Brain microvascular endothelial cell (primary cell): ENCODE measurements at regions not wholly inside any gene's neighbourhood (a gene's known extent, or its start where the extent isn't known, plus 50 kb on each side); places are given as distances from the start of the nearest gene placed in this dataset.

ENCODE experiments used
- DNase-seq: peaks from one replicate; pipeline ENCODE4 v3.0.0-alpha.2; 2020
- H3K27ac ChIP-seq: fragments of 250-450 bp; sonication (Bioruptor Pico); 2 replicates; pipeline ENCODE4 v1.5.1; 2020; ENCODE audit warnings: mild to moderate bottlenecking, moderate library complexity
- H3K27me3 ChIP-seq: fragments of 250-450 bp; sonication (Bioruptor Pico); replicated peaks from 2 replicates; pipeline ENCODE4 v1.5.1; 2020; ENCODE audit warnings: mild to moderate bottlenecking
- H3K36me3 ChIP-seq: fragments of 250-450 bp; sonication (Bioruptor Pico); replicated peaks from 2 replicates; pipeline ENCODE4 v1.5.1; 2020; ENCODE audit warnings: mild to moderate bottlenecking
- H3K4me3 ChIP-seq: 2 replicates; pipeline ENCODE4 v1.5.1; 2011; ENCODE audit warnings: low read depth, mild to moderate bottlenecking, control low read depth, low read length, moderate library complexity
- CTCF ChIP-seq: IDR thresholded peaks from 2 replicates; pipeline ENCODE4 v1.5.1; 2011; ENCODE audit warnings: low read depth, mild to moderate bottlenecking, moderate library complexity, low read length, control low read depth, inconsistent platforms; ENCODE audit errors: missing control alignments
- in situ Hi-C: cut with HindIII; loops from 2 replicates; pipeline ENCODE4 v1.10.0; 2017; ENCODE audit warnings: low sequenced_read_pairs, low pct_ligation_motif_present

GRCh38 chrX:10099411-10099810 is 57.4 kb upstream of the CLCN4 start:
- TF ChIP-seq CTCF, result no peak
- DNase-seq, result no peak
- Histone ChIP-seq H3K27ac (no peak overlapping the region), H3K36me3 (peaks cover 2% of the 10 kb centered on the region), H3K27me3 (no peaks in the 10 kb centered on the region), H3K4me3 (no peak overlapping the region)
- in situ Hi-C loops, result no loop called here

- TF ChIP-seq CTCF, result no peak
- H3K27ac ChIP-seq, result peak overlapping the region; percentile 53
- no peak for DNase-seq
- H3K4me3 ChIP-seq, result no peak overlapping the region
- in situ Hi-C loops, result no loop called here
- H3K27me3 ChIP-seq, result no peaks in the 10 kb centered on the region
- peaks cover 2% of the 10 kb centered on the region for H3K36me3 ChIP-seq
Measured at GRCh38 chrX:10101269-10101668, 55.5 kb upstream of the CLCN4 start.

GRCh38 chrX:10102046-10102704 is 54.6 kb upstream of the CLCN4 start:
- in situ Hi-C loops, result no loop called here
- Histone ChIP-seq H3K36me3 (peaks cover 2% of the 10 kb centered on the region), H3K27ac (peak overlapping the region; percentile 53), H3K27me3 (no peaks in the 10 kb centered on the region), H3K4me3 (no peak overlapping the region)
- no peak for DNase-seq
- no peak for TF ChIP-seq CTCF

- in situ Hi-C loops, result no loop called here
- H3K36me3 ChIP-seq, result peaks cover 2% of the 10 kb centered on the region
- H3K27ac ChIP-seq, result peak overlapping the region; percentile 93
- peak; percentile 87 for DNase-seq
- H3K27me3 ChIP-seq, result no peaks in the 10 kb centered on the region
- no peak for TF ChIP-seq CTCF
- H3K4me3 ChIP-seq, result no peak overlapping the region
Measured at GRCh38 chrX:10103023-10103422, 53.8 kb upstream of the CLCN4 start.

GRCh38 chrX:10104958-10105658 is 51.7 kb upstream of the CLCN4 start:
- in situ Hi-C loops, result no loop called here
- no peaks in the 10 kb centered on the region for H3K27me3 ChIP-seq
- H3K27ac ChIP-seq, result no peak overlapping the region
- DNase-seq, result no peak
- H3K4me3 ChIP-seq, result no peak overlapping the region
- no peak for TF ChIP-seq CTCF
- H3K36me3 ChIP-seq, result peaks cover 2% of the 10 kb centered on the region
